HCT116 (cell line): ENCODE measurements at regions not wholly inside any gene's neighbourhood (a gene's known extent, or its start where the extent isn't known, plus 50 kb on each side); places are given as distances from the start of the nearest gene placed in this dataset.

Experiments
- ATAC-seq: fragments of 200-7000 bp; cut with Tn5 transposase; 2 replicates; pipeline ENCODE4 v1.9.1; 2020; ENCODE audit warnings: mild to moderate bottlenecking, moderate library complexity
- BruUV-seq: library from RNA; stranded (reverse); fragments of 400-500 nt; replicated peaks from 2 replicates; lab custom pipeline; 2021; lab: Mats Ljungman, UMichigan
- CTCF ChIA-PET: fragments of 300-600 bp; sonication (Branson Sonifier 250); formaldehyde crosslinking; loops from one replicate; lab custom pipeline; 2021; ENCODE audit warnings: antibody characterized with exemption; lab: Charles Lee
- POLR2A ChIA-PET: fragments of 300-600, 350-600 bp; sonication (Branson Sonifier 250); formaldehyde crosslinking; loops from one replicate; lab custom pipeline; 2021; ENCODE audit warnings: antibody characterized with exemption; lab: Charles Lee
- RAD21 ChIA-PET, 2 experiments: fragments of 300-600 bp; sonication (Branson Sonifier 250); formaldehyde crosslinking; loops; one replicate each; lab custom pipeline; 2023; ENCODE audit warnings: low total read pairs in 2 of 2; ENCODE audit not compliant: uncharacterized antibody in 2 of 2, unreplicated experiment in 2 of 2, low non-redundant PET in 1 of 2; lab: Charles Lee
- DNase-seq: peaks from one replicate; pipeline ENCODE4 v3.0.0-alpha.2; 2010; ENCODE audit warnings: low read depth, low spot score
- H2AFZ ChIP-seq: fragments of 200-600 bp; shearing (Covaris generic), sonication (generic); 2 replicates; pipeline ENCODE4 v1.6.1; 2017; ENCODE audit warnings: low read depth, mixed run types, mixed read lengths, antibody characterized with exemption, low read length; ENCODE audit not compliant: poor library complexity, severe bottlenecking
- H3K27ac ChIP-seq: 2 replicates; pipeline ENCODE4 v1.5.1; 2012; ENCODE audit warnings: low read depth, low read length
- H3K27me3 ChIP-seq: fragments of 200-600 bp; sonication (generic); 2 replicates; pipeline ENCODE4 v1.6.1; 2016; ENCODE audit warnings: mixed run types, low read length, mixed read lengths; ENCODE audit not compliant: insufficient read depth
- H3K36me3 ChIP-seq, 2 experiments: fragments of 200-500 bp in 1 of 2; fragments of 200-600 bp in 1 of 2; sonication (Bioruptor generic) in 1 of 2; sonication (generic) in 1 of 2; 2 replicates each; pipeline versions ENCODE4 v1.5.1 to v1.6.1; 2014 to 2016; ENCODE audit warnings: low read length in 2 of 2, inconsistent platforms in 1 of 2, mixed read lengths in 1 of 2, mixed run types in 1 of 2; ENCODE audit not compliant: insufficient read depth in 2 of 2, control insufficient read depth in 1 of 2
- H3K4me1 ChIP-seq, 2 experiments: fragments of 200-600 bp in 1 of 2; sonication (generic) in 1 of 2; 2 replicates each; pipeline versions ENCODE4 v1.5.1 to v1.6.1; 2012 to 2017; ENCODE audit warnings: low read length in 2 of 2, inconsistent platforms in 1 of 2, mild to moderate bottlenecking in 1 of 2, mixed read lengths in 1 of 2, mixed run types in 1 of 2, moderate library complexity in 1 of 2; ENCODE audit not compliant: insufficient read depth in 2 of 2, control insufficient read depth in 1 of 2
- H3K4me2 ChIP-seq: fragments of 200-600 bp; sonication (generic); 2 replicates; pipeline ENCODE4 v1.6.1; 2017; ENCODE audit warnings: mixed run types, low read length, mixed read lengths
- H3K4me3 ChIP-seq, 2 experiments: fragments of 200-600 bp in 1 of 2; sonication (generic) in 1 of 2; replicated peaks in 1 of 2; 2 replicates each; pipeline ENCODE4 v1.5.1; 2011 to 2016; ENCODE audit warnings: low read length in 2 of 2, control low read depth in 1 of 2, low read depth in 1 of 2, mild to moderate bottlenecking in 1 of 2, mixed read lengths in 1 of 2, mixed run types in 1 of 2
- H3K79me2 ChIP-seq: fragments of 200-600 bp; sonication (generic); 2 replicates; pipeline ENCODE4 v1.6.1; 2017; ENCODE audit warnings: mild to moderate bottlenecking, mixed run types, low read length, moderate library complexity, mixed read lengths; ENCODE audit not compliant: insufficient read depth
- H3K9ac ChIP-seq: fragments of 200-600 bp; sonication (generic); 2 replicates; pipeline ENCODE4 v1.6.1; 2016; ENCODE audit warnings: low read length, mixed read lengths
- H3K9me2 ChIP-seq: fragments of 200-600 bp; sonication (generic), shearing (Covaris generic); 2 replicates; pipeline ENCODE4 v1.6.1; 2017; ENCODE audit warnings: mixed run types, mild to moderate bottlenecking, moderate library complexity; ENCODE audit not compliant: insufficient read depth
- H3K9me3 ChIP-seq, 2 experiments: fragments of 200-500 bp in 1 of 2; fragments of 200-600 bp in 1 of 2; sonication (Bioruptor generic) in 1 of 2; sonication (generic) in 1 of 2; 2 replicates each; pipeline ENCODE4 v1.6.1; 2014 to 2017; ENCODE audit warnings: low read length in 2 of 2, mixed read lengths in 2 of 2, inconsistent platforms in 1 of 2, low read depth in 1 of 2, mild to moderate bottlenecking in 1 of 2, mixed run types in 1 of 2, moderate library complexity in 1 of 2; ENCODE audit not compliant: control insufficient read depth in 1 of 2, insufficient read depth in 1 of 2
- H4K20me1 ChIP-seq: fragments of 200-600 bp; sonication (generic), shearing (Covaris generic); 2 replicates; pipeline ENCODE4 v1.6.1; 2017; ENCODE audit warnings: mixed run types, mild to moderate bottlenecking, moderate library complexity; ENCODE audit not compliant: insufficient read depth
- CTCF ChIP-seq, 3 experiments: fragments of 200-600 bp in 1 of 3; sonication (generic) in 1 of 3; IDR thresholded peaks in 2 of 3; conservative IDR thresholded peaks in 1 of 3; 2 replicates each; pipeline ENCODE4 v1.5.1; 2012 to 2017; ENCODE audit warnings: low read depth in 2 of 3, low read length in 2 of 3, antibody characterized with exemption in 1 of 3, borderline replicate concordance in 1 of 3, control low read depth in 1 of 3, mild to moderate bottlenecking in 1 of 3, mixed read lengths in 1 of 3, mixed run types in 1 of 3, moderate library complexity in 1 of 3; ENCODE audit not compliant: insufficient read depth in 1 of 3
- ELF1 ChIP-seq: IDR thresholded peaks from 2 replicates; pipeline ENCODE4 v1.6.1; 2012; ENCODE audit warnings: low read depth, borderline replicate concordance
- FOSL1 ChIP-seq: IDR thresholded peaks from 2 replicates; pipeline ENCODE4 v1.6.1; 2012; ENCODE audit warnings: low read depth
- MAX ChIP-seq: IDR thresholded peaks from 2 replicates; pipeline ENCODE4 v1.6.1; 2012
- POLR2A ChIP-seq: IDR thresholded peaks from 2 replicates; pipeline ENCODE4 v1.7.0; 2011; ENCODE audit warnings: borderline replicate concordance; ENCODE audit not compliant: insufficient read depth, insufficient read length; ENCODE audit errors: extremely low read depth
- ZBTB33 ChIP-seq: IDR thresholded peaks from 2 replicates; pipeline ENCODE4 v1.6.1; 2011; ENCODE audit warnings: mild to moderate bottlenecking, low read length, moderate library complexity; ENCODE audit not compliant: insufficient replicate concordance; ENCODE audit errors: extremely low read depth
- intact Hi-C: fragments of 100-400 bp; cut with micrococcal nuclease; formaldehyde crosslinking; loops from 2 replicates; pipeline ENCODE4 v1.10.0; 2022

GRCh38 chr18:40197711-40198110 is 1757.3 kb upstream of the PIK3C3 start:
- Histone ChIP-seq H2AFZ (no peak overlapping the region), H4K20me1 (no peaks in the 10 kb centered on the region), H3K27me3 (no peaks in the 10 kb centered on the region), H3K9me2 (no peaks in the 10 kb centered on the region), H3K4me2 (no peak overlapping the region), H3K9me3 (no peaks in the 10 kb centered on the region; a peak in 1 of 4 replicates), H3K4me3 (no peak overlapping the region), H3K9ac (no peak overlapping the region), H3K79me2 (no peaks in the 10 kb centered on the region), H3K36me3 (no peaks in the 10 kb centered on the region), H3K27ac (no peak overlapping the region), H3K4me1 (no peaks in the 10 kb centered on the region)
- intact Hi-C loops: no loop called here
- ChIA-PET POLR2A (no interaction called here), CTCF (no interaction called here), RAD21 (no interaction called here)
- no peak for TF ChIP-seq POLR2A
- TF ChIP-seq ZBTB33: no peak
- TF ChIP-seq ELF1: no peak
- TF ChIP-seq FOSL1: no peak
- TF ChIP-seq MAX: no peak
- TF ChIP-seq CTCF (IDR thresholded peaks at IDR 0.05 in 2 of 3, conservative IDR thresholded peaks at IDR 0.05 in 1 of 3; ENCODE audit: borderline replicate concordance in 1 of 3, insufficient read depth in 1 of 3, low read depth in 2 of 3, low read length in 2 of 3): no peak
- ATAC-seq (no peak), DNase-seq (no peak)
- BruUV-seq: no TSS peak
